K562 (cell line): ENCODE measurements at regions not wholly inside any gene's neighbourhood (a gene's known extent, or its start where the extent isn't known, plus 50 kb on each side); places are given as distances from the start of the nearest gene placed in this dataset.

Experiments used
- ATF4 ChIP-seq: fragments of 450-650 bp; formaldehyde crosslinking; IDR thresholded peaks from 2 replicates; pipeline ENCODE4 v1.4.0; 2022; ENCODE audit warnings: mild to moderate bottlenecking, moderate library complexity
- BCOR ChIP-seq: fragments of 450-650 bp; IDR thresholded peaks from 2 replicates; pipeline ENCODE4 v1.6.1; 2016
- BHLHE40 ChIP-seq: IDR thresholded peaks from 2 replicates; pipeline ENCODE4 v1.6.1; 2011; ENCODE audit warnings: low read length, improper control_type of control experiment
- ETV6 ChIP-seq, 3 experiments: fragments of 150-350 bp in 1 of 3; sonication (generic) in 1 of 3; formaldehyde crosslinking in 1 of 3; IDR thresholded peaks; 2 replicates each; pipeline versions ENCODE4 v1.6.1 to v1.8.0; 2014 to 2022; ENCODE audit warnings: borderline replicate concordance in 2 of 3, low read depth in 2 of 3, antibody characterized with exemption in 1 of 3, low read length in 1 of 3, mild to moderate bottlenecking in 1 of 3, missing genetic modification reagents in 1 of 3
- GATAD2A ChIP-seq: fragments of 450-650 bp; IDR thresholded peaks from 2 replicates; pipeline ENCODE4 v1.6.1; 2017
- GTF2E2 ChIP-seq: fragments of 200-800 bp; sonication (Bioruptor generic); IDR thresholded peaks from 2 replicates; pipeline ENCODE4 v1.6.1; 2016; ENCODE audit warnings: missing genetic modification characterization, missing compliant biosample characterization
- IRF1 ChIP-seq: sonication (generic); formaldehyde crosslinking; IDR thresholded peaks from 2 replicates; pipeline ENCODE4 v1.8.0; 2022; ENCODE audit warnings: missing genetic modification reagents, mild to moderate bottlenecking, borderline replicate concordance
- KAT7 ChIP-seq: sonication (generic); formaldehyde crosslinking; IDR thresholded peaks from 2 replicates; pipeline ENCODE4 v1.8.0; 2022; ENCODE audit warnings: missing genetic modification reagents, mild to moderate bottlenecking, borderline replicate concordance
- RB1 ChIP-seq: fragments of 450-650 bp; IDR thresholded peaks from 2 replicates; pipeline ENCODE4 v1.6.1; 2017; ENCODE audit warnings: low read depth, mild to moderate bottlenecking
- RBM17 ChIP-seq: fragments of 200-400 bp; formaldehyde crosslinking; IDR thresholded peaks from 2 replicates; pipeline ENCODE4 v1.6.1; 2017; ENCODE audit warnings: low read depth, mild to moderate bottlenecking, low read length, borderline replicate concordance
- SRSF3 ChIP-seq: fragments of 200-400 bp; formaldehyde crosslinking; IDR thresholded peaks from 2 replicates; pipeline ENCODE4 v1.6.1; 2016; ENCODE audit warnings: mild to moderate bottlenecking, low read length, moderate library complexity; ENCODE audit not compliant: insufficient read depth
- TRIM25 ChIP-seq: fragments of 450-650 bp; IDR thresholded peaks from 2 replicates; pipeline ENCODE4 v1.7.0; 2016; ENCODE audit warnings: borderline replicate concordance
- UBTF ChIP-seq, 2 experiments: IDR thresholded peaks; 2 replicates each; pipeline ENCODE4 v1.6.1; 2012; ENCODE audit warnings: improper control_type of control experiment in 2 of 2, low read depth in 2 of 2, low read length in 2 of 2, borderline replicate concordance in 1 of 2
- ZBTB1 ChIP-seq: sonication (generic); formaldehyde crosslinking; IDR thresholded peaks from 2 replicates; pipeline ENCODE4 v1.8.1; 2023; ENCODE audit warnings: missing genetic modification reagents, low read depth, mild to moderate bottlenecking, borderline replicate concordance
- ZBTB5 ChIP-seq: fragments of 450-650 bp; IDR thresholded peaks from 2 replicates; pipeline ENCODE4 v1.6.1; 2017; ENCODE audit warnings: antibody characterized with exemption
- ZNF277 ChIP-seq: fragments of 250-450 bp; sonication (Bioruptor Pico); IDR thresholded peaks from 2 replicates; pipeline ENCODE4 v1.8.0; 2022; ENCODE audit warnings: inconsistent platforms, mild to moderate bottlenecking, moderate library complexity, borderline replicate concordance

- TF ChIP-seq ATF4 (CRISPR knock-in tag): no peak
- TF ChIP-seq BCOR: no peak
- no peak for TF ChIP-seq ZNF277 (CRISPR knock-in tag)
- TF ChIP-seq RBM17: no peak
- TF ChIP-seq KAT7: no peak
- TF ChIP-seq GTF2E2 (tag): no peak
- TF ChIP-seq ETV6 (IDR thresholded peaks at IDR 0.05; ENCODE audit: borderline replicate concordance in 1 of 2, low read depth in 2 of 2, low read length in 1 of 2): no peak
- no peak for TF ChIP-seq ETV6 (CRISPR knock-in tag; IDR thresholded peaks at IDR 0.05; ENCODE audit: borderline replicate concordance)
- TF ChIP-seq SRSF3: no peak
- TF ChIP-seq TRIM25: no peak
- no peak for TF ChIP-seq UBTF (IDR thresholded peaks at IDR 0.05; ENCODE audit: borderline replicate concordance in 1 of 2, low read depth in 2 of 2, low read length in 2 of 2)
- peak; percentile 62; the same call in 1 of the 2 replicates for TF ChIP-seq BHLHE40
- peak; percentile 78 for TF ChIP-seq RB1
- TF ChIP-seq GATAD2A: no peak
- no peak for TF ChIP-seq IRF1 (CRISPR knock-in tag)
- no peak for TF ChIP-seq ZBTB1 (CRISPR knock-in tag)
- TF ChIP-seq ZBTB5: no peak
Measured at GRCh38 chr1:9428601-9429341, 110.5 kb upstream of the SLC25A33 start (continued).
